ENCODE measurements at regions not wholly inside any gene's neighbourhood (a gene's known extent, or its start where the extent isn't known, plus 50 kb on each side); places are given as distances from the start of the nearest gene placed in this dataset.

- TF ChIP-seq CTCF (IDR thresholded peaks at IDR 0.05; ENCODE audit: low read length, missing control alignments) = no peak
- H3K4me3 ChIP-seq (replicated peaks; ENCODE audit: low read depth, low read length) = no peak overlapping the region
- no peak for DNase-seq (ENCODE audit: low read depth)
These were observed 240.0 kb upstream of the LARGE1 start for GRCh38 chr22:34160141-34160783.

GRCh38 chr22:34161431-34162123 is 241.3 kb upstream of the LARGE1 start:
- no peak for DNase-seq (ENCODE audit: low read depth)
- H3K4me3 ChIP-seq (replicated peaks; ENCODE audit: low read depth, low read length) = no peak overlapping the region
- no peak for TF ChIP-seq CTCF (IDR thresholded peaks at IDR 0.05; ENCODE audit: low read length, missing control alignments)

GRCh38 chr22:34198976-34199375 is 278.7 kb upstream of the LARGE1 start:
- no peak for DNase-seq (ENCODE audit: low read depth)
- TF ChIP-seq CTCF (IDR thresholded peaks at IDR 0.05; ENCODE audit: low read length, missing control alignments) = no peak
- no peak overlapping the region for H3K4me3 ChIP-seq (replicated peaks; ENCODE audit: low read depth, low read length)

- H3K4me3 ChIP-seq (replicated peaks; ENCODE audit: low read depth, low read length) = no peak overlapping the region
- TF ChIP-seq CTCF (IDR thresholded peaks at IDR 0.05; ENCODE audit: low read length, missing control alignments) = no peak
- no peak for DNase-seq (ENCODE audit: low read depth)
These were observed 290.0 kb upstream of the LARGE1 start for GRCh38 chr22:34210301-34210700.

GRCh38 chr22:34214372-34214771 is 294.1 kb upstream of the LARGE1 start:
- H3K4me3 ChIP-seq (replicated peaks; ENCODE audit: low read depth, low read length) = no peak overlapping the region
- no peak for TF ChIP-seq CTCF (IDR thresholded peaks at IDR 0.05; ENCODE audit: low read length, missing control alignments)
- DNase-seq (ENCODE audit: low read depth) = no peak

- no peak overlapping the region for H3K4me3 ChIP-seq (replicated peaks; ENCODE audit: low read depth, low read length)
- no peak for TF ChIP-seq CTCF (IDR thresholded peaks at IDR 0.05; ENCODE audit: low read length, missing control alignments)
- DNase-seq (ENCODE audit: low read depth) = no peak
These were observed 305.0 kb upstream of the LARGE1 start for GRCh38 chr22:34225278-34225677.

GRCh38 chr22:34236527-34236926 is 316.3 kb upstream of the LARGE1 start:
- H3K4me3 ChIP-seq (replicated peaks; ENCODE audit: low read depth, low read length) = no peak overlapping the region
- no peak for DNase-seq (ENCODE audit: low read depth)
- no peak for TF ChIP-seq CTCF (IDR thresholded peaks at IDR 0.05; ENCODE audit: low read length, missing control alignments)
